Smooth muscle cell (in vitro differentiated cells): ENCODE measurements at regions not wholly inside any gene's neighbourhood (a gene's known extent, or its start where the extent isn't known, plus 50 kb on each side); places are given as distances from the start of the nearest gene placed in this dataset.
A peak's percentile ranks its signal among the peaks of the same experiment; 100 is the strongest.

Experiments
- DNase-seq: peaks from one replicate; lab custom pipeline; 2025; ENCODE audit not compliant: unreplicated experiment; lab: John Stamatoyannopoulos, UW
- H2AFZ ChIP-seq: fragments of 200-600 bp; sonication (generic); 2 replicates; pipeline ENCODE4 v1.6.0; 2016; ENCODE audit warnings: antibody characterized with exemption, low read depth, mild to moderate bottlenecking
- H3F3A ChIP-seq: fragments of 200-600 bp; sonication (generic); 2 replicates; pipeline ENCODE4 v1.6.0; 2017; ENCODE audit warnings: antibody characterized with exemption, low read depth
- H3K27ac ChIP-seq: fragments of 200-600 bp; sonication (generic); 2 replicates; pipeline ENCODE4 v1.5.1; 2016; ENCODE audit warnings: low read depth, mild to moderate bottlenecking
- H3K27me3 ChIP-seq: fragments of 200-600 bp; sonication (generic); 2 replicates; pipeline ENCODE4 v1.6.1; 2016; ENCODE audit warnings: low read depth, mild to moderate bottlenecking
- H3K36me3 ChIP-seq: fragments of 200-600 bp; sonication (generic); 2 replicates; pipeline ENCODE4 v1.5.1; 2016; ENCODE audit warnings: low read depth
- H3K4me1 ChIP-seq: fragments of 200-600 bp; sonication (generic); 2 replicates; pipeline ENCODE4 v1.5.1; 2016; ENCODE audit warnings: low read depth
- H3K4me2 ChIP-seq: fragments of 200-600 bp; sonication (generic); 2 replicates; pipeline ENCODE4 v1.6.0; 2016; ENCODE audit warnings: mild to moderate bottlenecking
- H3K4me3 ChIP-seq: fragments of 200-600 bp; sonication (generic); 2 replicates; pipeline ENCODE4 v1.5.1; 2016; ENCODE audit warnings: mild to moderate bottlenecking
- H3K79me2 ChIP-seq: fragments of 200-600 bp; sonication (generic); 2 replicates; pipeline ENCODE4 v1.6.0; 2016; ENCODE audit warnings: low read depth, mild to moderate bottlenecking
- H3K9ac ChIP-seq: fragments of 200-600 bp; sonication (generic); 2 replicates; pipeline ENCODE4 v1.6.0; 2016; ENCODE audit warnings: low read depth
- H3K9me3 ChIP-seq: fragments of 200-600 bp; sonication (generic); replicated peaks from 2 replicates; pipeline ENCODE4 v1.5.1; 2016; ENCODE audit warnings: low read depth
- H4K20me1 ChIP-seq: fragments of 200-600 bp; sonication (generic); 2 replicates; pipeline ENCODE4 v1.6.0; 2016; ENCODE audit warnings: low read depth
- WGBS: methylation state at CpG from one replicate; pipeline ENCODE4 v1.1.7; 2016; ENCODE audit warnings: low lambda C conversion rate; 5-methylcytosine and 5-hydroxymethylcytosine counted together
- TF ChIP-seq, protein P1 (sequence below): fragments of 200-600 bp; sonication (generic); IDR thresholded peaks from 2 replicates; pipeline ENCODE4 v1.5.1; 2017; ENCODE audit warnings: borderline replicate concordance, mild to moderate bottlenecking, antibody characterized with exemption; ENCODE audit not compliant: insufficient read depth, poor library complexity, severe bottlenecking

DNA sequence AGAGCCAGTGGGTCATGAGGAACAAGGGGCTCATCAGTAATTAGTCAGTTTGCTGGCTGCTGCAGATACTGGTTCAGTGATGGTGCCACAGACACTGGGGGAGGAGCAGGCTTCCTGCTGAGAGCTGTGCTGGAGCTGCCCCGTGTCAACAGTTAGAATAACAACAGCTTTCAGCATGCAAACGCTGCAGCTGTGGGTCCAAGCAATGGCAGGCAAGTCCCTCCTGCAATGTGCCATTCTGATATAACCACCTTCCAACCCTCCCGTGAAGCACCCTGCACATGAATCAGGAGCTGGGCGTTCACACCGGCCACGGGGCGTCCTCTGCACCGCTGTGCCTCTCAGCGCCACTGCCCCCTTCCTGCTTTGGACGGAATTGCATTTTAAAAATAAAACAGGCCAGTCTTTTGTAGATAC lies 258.4 kb upstream of the SFSWAP start:
- H4K20me1 ChIP-seq: no peaks in the 10 kb centered on the region
- no peaks in the 10 kb centered on the region for H3K27me3 ChIP-seq
- no peaks in the 10 kb centered on the region for H3F3A ChIP-seq
- H3K36me3 ChIP-seq: no peaks in the 10 kb centered on the region
- no peak overlapping the region for H3K4me2 ChIP-seq
- no peak overlapping the region for H2AFZ ChIP-seq
- whole genome bisulfite sequencing: 10% methylated on average over 10 of the region's 10 CpGs
- H3K9ac ChIP-seq: no peak overlapping the region
- no peaks in the 10 kb centered on the region for H3K9me3 ChIP-seq
- TF ChIP-seq, protein P1, sequence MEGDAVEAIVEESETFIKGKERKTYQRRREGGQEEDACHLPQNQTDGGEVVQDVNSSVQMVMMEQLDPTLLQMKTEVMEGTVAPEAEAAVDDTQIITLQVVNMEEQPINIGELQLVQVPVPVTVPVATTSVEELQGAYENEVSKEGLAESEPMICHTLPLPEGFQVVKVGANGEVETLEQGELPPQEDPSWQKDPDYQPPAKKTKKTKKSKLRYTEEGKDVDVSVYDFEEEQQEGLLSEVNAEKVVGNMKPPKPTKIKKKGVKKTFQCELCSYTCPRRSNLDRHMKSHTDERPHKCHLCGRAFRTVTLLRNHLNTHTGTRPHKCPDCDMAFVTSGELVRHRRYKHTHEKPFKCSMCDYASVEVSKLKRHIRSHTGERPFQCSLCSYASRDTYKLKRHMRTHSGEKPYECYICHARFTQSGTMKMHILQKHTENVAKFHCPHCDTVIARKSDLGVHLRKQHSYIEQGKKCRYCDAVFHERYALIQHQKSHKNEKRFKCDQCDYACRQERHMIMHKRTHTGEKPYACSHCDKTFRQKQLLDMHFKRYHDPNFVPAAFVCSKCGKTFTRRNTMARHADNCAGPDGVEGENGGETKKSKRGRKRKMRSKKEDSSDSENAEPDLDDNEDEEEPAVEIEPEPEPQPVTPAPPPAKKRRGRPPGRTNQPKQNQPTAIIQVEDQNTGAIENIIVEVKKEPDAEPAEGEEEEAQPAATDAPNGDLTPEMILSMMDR: peak; percentile 43
- no peaks in the 10 kb centered on the region for H3K79me2 ChIP-seq
- H3K4me3 ChIP-seq: no peak overlapping the region
- H3K27ac ChIP-seq: no peak overlapping the region
- no peak for DNase-seq
- no peaks in the 10 kb centered on the region for H3K4me1 ChIP-seq

DNA sequence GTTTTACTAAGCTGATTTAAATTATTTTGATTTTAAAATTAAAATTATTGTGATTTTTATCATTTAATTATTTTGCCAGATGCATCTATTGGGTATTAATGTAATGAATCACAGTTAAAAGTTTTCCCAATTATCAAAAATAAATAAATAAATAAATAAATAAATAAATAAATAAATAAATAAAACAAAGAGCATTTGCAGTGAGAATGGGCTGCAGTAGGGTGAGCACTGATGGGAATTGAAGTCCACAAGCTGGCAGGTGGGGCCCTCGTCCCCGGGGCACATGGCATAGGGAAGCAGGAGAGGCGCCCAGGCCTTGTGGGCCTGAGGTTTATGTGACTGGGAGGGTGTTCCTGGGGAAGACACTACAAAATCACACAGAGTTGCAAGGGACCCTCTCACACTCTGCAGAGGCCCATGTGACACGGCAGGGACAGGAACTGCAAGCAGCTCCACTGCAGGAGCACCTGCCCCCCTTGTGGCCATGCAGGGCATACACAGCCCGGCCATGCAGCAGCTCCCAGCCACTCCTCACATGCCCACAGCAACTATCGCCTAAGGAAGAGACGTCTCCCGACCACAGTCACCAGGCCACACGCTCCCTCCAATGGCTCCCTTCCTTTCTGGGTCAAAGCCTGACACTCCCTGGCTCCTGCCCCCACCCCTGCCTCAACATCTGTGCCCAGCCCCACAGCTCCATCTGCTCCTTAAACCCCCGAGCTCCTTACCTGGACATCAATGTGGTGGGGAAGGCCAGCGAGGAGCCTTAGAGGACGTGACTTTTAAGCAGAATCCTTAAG lies 256.3 kb upstream of the SFSWAP start:
- Histone ChIP-seq H3F3A (no peaks in the 10 kb centered on the region), H2AFZ (no peak overlapping the region), H4K20me1 (no peaks in the 10 kb centered on the region), H3K4me2 (no peak overlapping the region), H3K4me1 (no peaks in the 10 kb centered on the region), H3K9me3 (no peaks in the 10 kb centered on the region), H3K36me3 (no peaks in the 10 kb centered on the region), H3K9ac (no peak overlapping the region), H3K4me3 (no peak overlapping the region), H3K79me2 (no peaks in the 10 kb centered on the region), H3K27ac (no peak overlapping the region), H3K27me3 (peaks cover under 1% of the 10 kb centered on the region)
- TF ChIP-seq, protein P1: peak; percentile 47
- WGBS: 55% methylated on average over 12 of the region's 12 CpGs
- DNase-seq: no peak

DNA sequence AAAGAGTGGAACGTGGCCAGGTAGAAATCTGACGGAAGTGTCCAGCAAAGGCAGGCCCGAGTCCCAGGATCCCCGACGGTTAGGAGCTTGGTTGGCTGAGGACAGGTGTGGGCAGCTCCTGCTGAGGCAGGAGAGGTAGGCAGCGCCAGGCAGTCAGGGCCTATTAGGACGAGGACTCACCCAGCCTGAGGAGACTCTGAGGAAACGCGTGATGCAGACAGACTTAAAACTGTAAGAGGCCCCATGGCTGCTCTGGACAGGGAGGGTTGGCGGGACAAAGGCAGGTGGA lies 255.7 kb upstream of the SFSWAP start:
- 82% methylated on average over 10 of the region's 10 CpGs for WGBS
- no peak overlapping the region for H3K27ac ChIP-seq
- H4K20me1 ChIP-seq: no peaks in the 10 kb centered on the region
- no peak overlapping the region for H3K9ac ChIP-seq
- H3K27me3 ChIP-seq: peaks cover 4% of the 10 kb centered on the region
- no peak for DNase-seq
- no peaks in the 10 kb centered on the region for H3K79me2 ChIP-seq
- TF ChIP-seq, protein P1: no peak
- H3K36me3 ChIP-seq: no peaks in the 10 kb centered on the region
- no peaks in the 10 kb centered on the region for H3K4me1 ChIP-seq
- no peaks in the 10 kb centered on the region for H3F3A ChIP-seq
- H3K4me2 ChIP-seq: no peak overlapping the region
- H3K4me3 ChIP-seq: no peak overlapping the region
- no peak overlapping the region for H2AFZ ChIP-seq
- no peaks in the 10 kb centered on the region for H3K9me3 ChIP-seq

DNA sequence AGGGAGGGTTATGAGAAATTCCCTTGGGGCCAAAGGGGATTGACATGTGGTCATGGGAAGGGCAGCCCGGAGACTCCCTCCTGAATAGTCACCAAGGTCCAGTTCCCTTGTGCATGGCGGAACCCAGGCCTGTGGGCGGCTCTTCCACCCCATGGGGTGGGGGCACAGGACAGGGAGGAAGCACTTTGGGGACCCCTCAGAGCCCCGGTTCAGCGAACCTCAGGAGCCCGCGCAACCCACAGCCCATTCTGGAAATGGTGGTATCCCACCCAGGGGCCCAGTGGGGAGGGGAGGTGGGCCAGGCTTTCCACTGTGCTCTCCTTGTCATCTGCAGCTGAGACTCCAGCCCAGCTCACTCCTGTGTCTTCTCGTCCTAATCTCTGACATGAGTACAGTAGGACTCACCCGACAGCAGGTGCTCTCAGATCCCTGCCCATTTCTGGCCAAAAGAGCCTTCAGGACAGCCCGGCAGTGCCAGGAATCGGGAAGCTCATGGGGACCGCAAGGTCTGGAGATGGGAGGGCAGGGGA lies 255.2 kb upstream of the SFSWAP start:
- no peaks in the 10 kb centered on the region for H3F3A ChIP-seq
- no peak overlapping the region for H2AFZ ChIP-seq
- H3K4me1 ChIP-seq: no peaks in the 10 kb centered on the region
- H4K20me1 ChIP-seq: no peaks in the 10 kb centered on the region
- H3K4me3 ChIP-seq: no peak overlapping the region
- no peaks in the 10 kb centered on the region for H3K36me3 ChIP-seq
- H3K27me3 ChIP-seq: peaks cover 5% of the 10 kb centered on the region
- TF ChIP-seq, protein P1: no peak
- H3K9ac ChIP-seq: no peak overlapping the region
- DNase-seq: no peak
- H3K9me3 ChIP-seq: no peaks in the 10 kb centered on the region
- no peak overlapping the region for H3K27ac ChIP-seq
- WGBS: 91% methylated on average over 8 of the region's 12 CpGs
- no peaks in the 10 kb centered on the region for H3K79me2 ChIP-seq
- H3K4me2 ChIP-seq: no peak overlapping the region
